Trophoblast cell (in vitro differentiated cells and primary cell): ENCODE measurements at regions not wholly inside any gene's neighbourhood (a gene's known extent, or its start where the extent isn't known, plus 50 kb on each side); places are given as distances from the start of the nearest gene placed in this dataset.

Experiments
- DNase-seq, 2 donors: peaks; one replicate each; pipeline ENCODE4 v3.0.0-alpha.2; 2016
- H2AFZ ChIP-seq: 2 replicates; pipeline ENCODE4 v1.6.1; 2013; ENCODE audit warnings: low read length, moderate library complexity, mild to moderate bottlenecking; ENCODE audit not compliant: insufficient read depth, poor library complexity
- H2AK5ac ChIP-seq: 2 replicates; pipeline ENCODE4 v1.6.1; 2013; ENCODE audit warnings: mild to moderate bottlenecking, low read length
- H2BK120ac ChIP-seq: 2 replicates; pipeline ENCODE4 v1.6.1; 2013; ENCODE audit warnings: low read length, mild to moderate bottlenecking, moderate library complexity; ENCODE audit not compliant: insufficient read depth, poor library complexity
- H2BK12ac ChIP-seq: 2 replicates; pipeline ENCODE4 v1.6.1; 2013; ENCODE audit warnings: mild to moderate bottlenecking, low read length, moderate library complexity
- H2BK5ac ChIP-seq: 2 replicates; pipeline ENCODE4 v1.6.1; 2013; ENCODE audit warnings: low read length, low read depth, moderate library complexity, mild to moderate bottlenecking; ENCODE audit not compliant: poor library complexity
- H3K14ac ChIP-seq: 2 replicates; pipeline ENCODE4 v1.6.1; 2013; ENCODE audit warnings: mild to moderate bottlenecking, low read length
- H3K18ac ChIP-seq: 2 replicates; pipeline ENCODE4 v1.6.1; 2013; ENCODE audit warnings: mild to moderate bottlenecking, low read length
- H3K23ac ChIP-seq: 2 replicates; pipeline ENCODE4 v1.6.1; 2013; ENCODE audit warnings: low read length
- H3K27ac ChIP-seq: 2 replicates; pipeline ENCODE4 v1.5.1; 2013; ENCODE audit warnings: low read depth, mild to moderate bottlenecking, inconsistent platforms, low read length, moderate library complexity
- H3K27me3 ChIP-seq: 2 replicates; pipeline ENCODE4 v1.6.1; 2013; ENCODE audit warnings: inconsistent platforms, mild to moderate bottlenecking, low read length, moderate library complexity; ENCODE audit not compliant: insufficient read depth
- H3K36me3 ChIP-seq, 2 experiments: 1 replicate in 1 of 2; 2 replicates in 1 of 2; pipeline ENCODE4 v1.6.1; 2013; ENCODE audit warnings: low read length in 2 of 2, mild to moderate bottlenecking in 2 of 2, moderate library complexity in 1 of 2; ENCODE audit not compliant: insufficient read depth in 2 of 2, control insufficient read depth in 1 of 2
- H3K4ac ChIP-seq: 2 replicates; pipeline ENCODE4 v1.6.1; 2013; ENCODE audit warnings: low read depth, mild to moderate bottlenecking, low read length, moderate library complexity
- H3K4me1 ChIP-seq, 2 experiments: 1 replicate in 1 of 2; 2 replicates in 1 of 2; pipeline ENCODE4 v1.6.1; 2013; ENCODE audit warnings: low read length in 2 of 2, mild to moderate bottlenecking in 2 of 2, moderate library complexity in 1 of 2; ENCODE audit not compliant: insufficient read depth in 2 of 2, control insufficient read depth in 1 of 2
- H3K4me2 ChIP-seq: 2 replicates; pipeline ENCODE4 v1.6.1; 2013; ENCODE audit warnings: inconsistent platforms, mild to moderate bottlenecking, low read length, moderate library complexity
- H3K4me3 ChIP-seq: 2 replicates; pipeline ENCODE4 v1.5.1; 2013; ENCODE audit warnings: mild to moderate bottlenecking, low read depth, low read length, inconsistent platforms
- H3K79me1 ChIP-seq: one replicate; pipeline ENCODE4 v1.6.1; 2013; ENCODE audit warnings: low read length
- H3K79me2 ChIP-seq: 2 replicates; pipeline ENCODE4 v1.6.1; 2013; ENCODE audit warnings: low read length, mild to moderate bottlenecking; ENCODE audit not compliant: control insufficient read depth, insufficient read depth, poor library complexity
- H3K9ac ChIP-seq: 2 replicates; pipeline ENCODE4 v1.6.1; 2013; ENCODE audit warnings: mild to moderate bottlenecking, low read length
- H3K9me3 ChIP-seq: 2 replicates; pipeline ENCODE4 v1.6.1; 2013; ENCODE audit warnings: low read depth, mild to moderate bottlenecking, control low read depth, inconsistent platforms, low read length; ENCODE audit not compliant: insufficient read depth
- H4K12ac ChIP-seq: 2 replicates; pipeline ENCODE4 v1.6.1; 2013; ENCODE audit warnings: low read depth, mild to moderate bottlenecking, low read length, moderate library complexity
- H4K8ac ChIP-seq: 2 replicates; pipeline ENCODE4 v1.6.1; 2013; ENCODE audit warnings: low read depth, mild to moderate bottlenecking, low read length, moderate library complexity
- H4K91ac ChIP-seq: one replicate; pipeline ENCODE4 v1.6.1; 2013; ENCODE audit warnings: low read depth, mild to moderate bottlenecking, low read length, moderate library complexity
- WGBS: extraction: QIAGEN DNeasy Blood & Tissue Kit; methylation state at CpG from one replicate; pipeline ENCODE4 v1.1.7; 2013; ENCODE audit warnings: missing lambda C conversion rate; ENCODE audit not compliant: insufficient read length, insufficient coverage; ENCODE audit errors: extremely low coverage; 5-methylcytosine and 5-hydroxymethylcytosine counted together

GRCh38 chr2:239692362-239692851 lies 291.6 kb upstream of the HDAC4 start:
- Histone ChIP-seq H3K4me3 (no peak overlapping the region), H3K27me3 (no peaks in the 10 kb centered on the region), H3K9me3 (peaks cover 4% of the 10 kb centered on the region), H3K79me2 (no peaks in the 10 kb centered on the region), H2AFZ (no peak overlapping the region), H3K14ac (no peak overlapping the region), H3K79me1 (no peaks in the 10 kb centered on the region), H3K4me1 (no peaks in the 10 kb centered on the region), H3K23ac (no peak overlapping the region), H2AK5ac (no peak overlapping the region), H4K8ac (no peak overlapping the region), H2BK12ac (no peak overlapping the region), H4K12ac (no peak overlapping the region), H2BK5ac (no peak overlapping the region), H3K4ac (no peak overlapping the region), H3K9ac (no peak overlapping the region), H4K91ac (no peak overlapping the region), H3K36me3 (no peaks in the 10 kb centered on the region), H3K27ac (no peak overlapping the region), H2BK120ac (no peak overlapping the region), H3K4me2 (no peak overlapping the region), H3K18ac (no peak overlapping the region)
- WGBS, result no CpG with 5 or more reads among the region's 8 CpGs
- no peak for DNase-seq

- H2BK5ac ChIP-seq, result no peak overlapping the region
- no CpG with 5 or more reads among the region's 10 CpGs for WGBS
- H3K4ac ChIP-seq, result no peak overlapping the region
- no peaks in the 10 kb centered on the region for H3K4me1 ChIP-seq
- H3K9ac ChIP-seq, result no peak overlapping the region
- H3K23ac ChIP-seq, result no peak overlapping the region
- DNase-seq, result no peak
- H4K12ac ChIP-seq, result no peak overlapping the region
- H3K18ac ChIP-seq, result no peak overlapping the region
- no peaks in the 10 kb centered on the region for H3K27me3 ChIP-seq
- no peaks in the 10 kb centered on the region for H3K79me1 ChIP-seq
- H2AFZ ChIP-seq, result no peak overlapping the region
- H4K91ac ChIP-seq, result no peak overlapping the region
- no peaks in the 10 kb centered on the region for H3K79me2 ChIP-seq
- H3K4me2 ChIP-seq, result no peak overlapping the region
- H2BK120ac ChIP-seq, result no peak overlapping the region
- H3K27ac ChIP-seq, result no peak overlapping the region
- H2AK5ac ChIP-seq, result no peak overlapping the region
- H3K4me3 ChIP-seq, result no peak overlapping the region
- H2BK12ac ChIP-seq, result no peak overlapping the region
- no peak overlapping the region for H4K8ac ChIP-seq
- no peaks in the 10 kb centered on the region for H3K36me3 ChIP-seq
- H3K14ac ChIP-seq, result no peak overlapping the region
- H3K9me3 ChIP-seq, result peaks cover 4% of the 10 kb centered on the region
Measured at GRCh38 chr2:239691720-239692119, 290.9 kb upstream of the HDAC4 start.

GRCh38 chr2:239690651-239691631 lies 290.1 kb upstream of the HDAC4 start:
- Histone ChIP-seq H3K4me1 (no peaks in the 10 kb centered on the region), H4K8ac (no peak overlapping the region), H2BK120ac (no peak overlapping the region), H3K9me3 (peaks cover 3% of the 10 kb centered on the region), H2AFZ (no peak overlapping the region), H3K36me3 (no peaks in the 10 kb centered on the region), H3K79me1 (no peaks in the 10 kb centered on the region), H3K79me2 (no peaks in the 10 kb centered on the region), H3K18ac (no peak overlapping the region), H2BK5ac (no peak overlapping the region), H3K4me3 (no peak overlapping the region), H3K14ac (no peak overlapping the region), H3K23ac (no peak overlapping the region), H4K91ac (no peak overlapping the region), H3K27ac (no peak overlapping the region), H3K4me2 (no peak overlapping the region), H3K27me3 (no peaks in the 10 kb centered on the region), H2BK12ac (no peak overlapping the region), H2AK5ac (no peak overlapping the region), H3K4ac (no peak overlapping the region), H3K9ac (no peak overlapping the region), H4K12ac (no peak overlapping the region)
- WGBS, result no CpG with 5 or more reads among the region's 46 CpGs
- DNase-seq, result no peak

GRCh38 chr2:239689985-239690384 lies 289.2 kb upstream of the HDAC4 start:
- no peak for DNase-seq
- no peak overlapping the region for H3K4me2 ChIP-seq

More at GRCh38 chr2:239689985-239690384, 289.2 kb upstream of the HDAC4 start:
- no peak overlapping the region for H4K8ac ChIP-seq
- no peaks in the 10 kb centered on the region for H3K36me3 ChIP-seq
- no peak overlapping the region for H3K4ac ChIP-seq
- no peak overlapping the region for H3K18ac ChIP-seq
- H3K9me3 ChIP-seq, result peaks cover 3% of the 10 kb centered on the region
- H2BK12ac ChIP-seq, result no peak overlapping the region
- H3K27me3 ChIP-seq, result no peaks in the 10 kb centered on the region
- no peaks in the 10 kb centered on the region for H3K79me2 ChIP-seq
- H2BK120ac ChIP-seq, result no peak overlapping the region
- H3K9ac ChIP-seq, result no peak overlapping the region
- no peak overlapping the region for H2BK5ac ChIP-seq
- no peaks in the 10 kb centered on the region for H3K79me1 ChIP-seq
- no peak overlapping the region for H4K91ac ChIP-seq
- H3K27ac ChIP-seq, result no peak overlapping the region
- H2AK5ac ChIP-seq, result no peak overlapping the region
- H3K23ac ChIP-seq, result no peak overlapping the region
- no peak overlapping the region for H3K4me3 ChIP-seq
- no peak overlapping the region for H2AFZ ChIP-seq
- WGBS, result no CpG with 5 or more reads among the region's 5 CpGs
- no peak overlapping the region for H4K12ac ChIP-seq
- H3K14ac ChIP-seq, result no peak overlapping the region
- H3K4me1 ChIP-seq, result no peaks in the 10 kb centered on the region
